ENCODE measurements at regions not wholly inside any gene's neighbourhood (a gene's known extent, or its start where the extent isn't known, plus 50 kb on each side); places are given as distances from the start of the nearest gene placed in this dataset.

- Histone ChIP-seq H3K4me3 (ENCODE audit: low read depth, low read length) (no peak overlapping the region), H3K36me3 (ENCODE audit: control insufficient read depth in 2 of 2, insufficient read depth in 1 of 2, low read length in 2 of 2) (no peaks in the 10 kb centered on the region), H3K9me3 (ENCODE audit: control insufficient read depth, insufficient read depth, low read depth, low read length) (no peaks in the 10 kb centered on the region), H3K27ac (ENCODE audit: extremely low read depth, low read depth, low read length) (no peak overlapping the region), H3K4me1 (ENCODE audit: control insufficient read depth, insufficient read depth, low read length) (no peaks in the 10 kb centered on the region)
- ChIA-PET POLR2A (no interaction called here), CTCF (no interaction called here)
- no peak for TF ChIP-seq ZBTB10 (tag by site-specific recombination; IDR thresholded peaks at IDR 0.05)
- TF ChIP-seq ZNF76 (tag by site-specific recombination; IDR thresholded peaks at IDR 0.05; ENCODE audit: borderline replicate concordance, low read depth): no peak
- TF ChIP-seq ZNF747 (tag by site-specific recombination; IDR thresholded peaks at IDR 0.05): no peak
- no peak for TF ChIP-seq WT1 (tag by site-specific recombination; IDR thresholded peaks at IDR 0.05)
- no peak for TF ChIP-seq ZNF571 (tag by site-specific recombination; IDR thresholded peaks at IDR 0.05)
- no peak for TF ChIP-seq ZNF2 (tag by site-specific recombination; IDR thresholded peaks at IDR 0.05)
- no peak for TF ChIP-seq ZBTB7A (tag by site-specific recombination; IDR thresholded peaks at IDR 0.05; ENCODE audit: low read depth)
- TF ChIP-seq ZSCAN18 (tag by site-specific recombination; IDR thresholded peaks at IDR 0.05): no peak
- TF ChIP-seq ZSCAN30 (tag by site-specific recombination; IDR thresholded peaks at IDR 0.05): no peak
- TF ChIP-seq ZNF585B (tag by site-specific recombination; IDR thresholded peaks at IDR 0.05): no peak
- TF ChIP-seq ZNF654 (tag by site-specific recombination; IDR thresholded peaks at IDR 0.05; ENCODE audit: low read depth): no peak
- no peak for TF ChIP-seq ZSCAN4 (tag by site-specific recombination; IDR thresholded peaks at IDR 0.05)
- no peak for TF ChIP-seq SP2 (tag by site-specific recombination; IDR thresholded peaks at IDR 0.05)
- no peak for TF ChIP-seq ZNF596 (tag by site-specific recombination; IDR thresholded peaks at IDR 0.05)
- no peak for TF ChIP-seq ZNF354C (tag by site-specific recombination; IDR thresholded peaks at IDR 0.05; ENCODE audit: borderline replicate concordance, low read depth)
- no peak for TF ChIP-seq ZIC2 (tag by site-specific recombination; IDR thresholded peaks at IDR 0.05)
These were observed 101.2 kb downstream of the C12orf50 start for GRCh38 chr12:87928031-87928430.

- ChIA-PET POLR2A (no interaction called here), CTCF (no interaction called here)
- no peak overlapping the region for H3K4me3 ChIP-seq (ENCODE audit: low read depth, low read length)
- TF ChIP-seq ZNF830 (tag by site-specific recombination; IDR thresholded peaks at IDR 0.05; ENCODE audit: low read depth): no peak
- no peak for TF ChIP-seq ZNF202 (tag by site-specific recombination; IDR thresholded peaks at IDR 0.05; ENCODE audit: borderline replicate concordance)
- no peak for TF ChIP-seq ZNF707 (tag by site-specific recombination; IDR thresholded peaks at IDR 0.05)
- TF ChIP-seq ZNF366 (tag by site-specific recombination; conservative IDR thresholded peaks at IDR 0.05): no peak
- TF ChIP-seq ZNF138 (tag by site-specific recombination; IDR thresholded peaks at IDR 0.05; ENCODE audit: borderline replicate concordance): no peak
- TF ChIP-seq ZNF549 (tag by site-specific recombination; IDR thresholded peaks at IDR 0.05): no peak
- TF ChIP-seq SP7 (tag by site-specific recombination; IDR thresholded peaks at IDR 0.05): no peak
- TF ChIP-seq ZNF302 (tag by site-specific recombination; IDR thresholded peaks at IDR 0.05; ENCODE audit: low read depth): no peak
- TF ChIP-seq BCL11A (tag by site-specific recombination; IDR thresholded peaks at IDR 0.05; ENCODE audit: low read depth): no peak
- TF ChIP-seq ZNF600 (tag by site-specific recombination; IDR thresholded peaks at IDR 0.05): no peak
- no peak for TF ChIP-seq PRDM6 (tag by site-specific recombination; IDR thresholded peaks at IDR 0.05)
- no peak for TF ChIP-seq ZNF843 (tag by site-specific recombination; IDR thresholded peaks at IDR 0.05)
- no peak for TF ChIP-seq ZNF48 (tag by site-specific recombination; IDR thresholded peaks at IDR 0.05)
- no peak for TF ChIP-seq ZNF433 (tag by site-specific recombination; IDR thresholded peaks at IDR 0.05; ENCODE audit: low read depth)
- no peak for TF ChIP-seq MEIS1 (CRISPR knock-in tag; IDR thresholded peaks at IDR 0.05; ENCODE audit: borderline replicate concordance)
- TF ChIP-seq ZNF561 (tag by site-specific recombination; IDR thresholded peaks at IDR 0.05; ENCODE audit: borderline replicate concordance): no peak
- no peaks in the 10 kb centered on the region for H3K9me3 ChIP-seq (ENCODE audit: control insufficient read depth, insufficient read depth, low read depth, low read length)
- no peaks in the 10 kb centered on the region for H3K4me1 ChIP-seq (ENCODE audit: control insufficient read depth, insufficient read depth, low read length)
- H3K27ac ChIP-seq (ENCODE audit: extremely low read depth, low read depth, low read length): no peak overlapping the region
- no peaks in the 10 kb centered on the region for H3K36me3 ChIP-seq (ENCODE audit: control insufficient read depth in 2 of 2, insufficient read depth in 1 of 2, low read length in 2 of 2)
These were observed 104.2 kb downstream of the C12orf50 start for GRCh38 chr12:87925021-87925420.
